ENCODE measurements at regions not wholly inside any gene's neighbourhood (a gene's known extent, or its start where the extent isn't known, plus 50 kb on each side); places are given as distances from the start of the nearest gene placed in this dataset.

GRCh38 chr1:79355090-79355489, 348.6 kb upstream of the ADGRL4 start:
- TF ChIP-seq, protein P1, sequence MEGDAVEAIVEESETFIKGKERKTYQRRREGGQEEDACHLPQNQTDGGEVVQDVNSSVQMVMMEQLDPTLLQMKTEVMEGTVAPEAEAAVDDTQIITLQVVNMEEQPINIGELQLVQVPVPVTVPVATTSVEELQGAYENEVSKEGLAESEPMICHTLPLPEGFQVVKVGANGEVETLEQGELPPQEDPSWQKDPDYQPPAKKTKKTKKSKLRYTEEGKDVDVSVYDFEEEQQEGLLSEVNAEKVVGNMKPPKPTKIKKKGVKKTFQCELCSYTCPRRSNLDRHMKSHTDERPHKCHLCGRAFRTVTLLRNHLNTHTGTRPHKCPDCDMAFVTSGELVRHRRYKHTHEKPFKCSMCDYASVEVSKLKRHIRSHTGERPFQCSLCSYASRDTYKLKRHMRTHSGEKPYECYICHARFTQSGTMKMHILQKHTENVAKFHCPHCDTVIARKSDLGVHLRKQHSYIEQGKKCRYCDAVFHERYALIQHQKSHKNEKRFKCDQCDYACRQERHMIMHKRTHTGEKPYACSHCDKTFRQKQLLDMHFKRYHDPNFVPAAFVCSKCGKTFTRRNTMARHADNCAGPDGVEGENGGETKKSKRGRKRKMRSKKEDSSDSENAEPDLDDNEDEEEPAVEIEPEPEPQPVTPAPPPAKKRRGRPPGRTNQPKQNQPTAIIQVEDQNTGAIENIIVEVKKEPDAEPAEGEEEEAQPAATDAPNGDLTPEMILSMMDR (IDR thresholded peaks at IDR 0.05), result no peak
- no peak for TF ChIP-seq POLR2A (IDR thresholded peaks at IDR 0.05)

Data from prostate gland (tissue), 2 donors.